ENCODE measurements at regions not wholly inside any gene's neighbourhood (a gene's known extent, or its start where the extent isn't known, plus 50 kb on each side); places are given as distances from the start of the nearest gene placed in this dataset.

- TF ChIP-seq CTCF (IDR thresholded peaks at IDR 0.05; ENCODE audit: low read depth, low read length): no peak
- no peak for DNase-seq (ENCODE audit: extremely low read depth, low read depth)
Measured at GRCh38 chr7:132677918-132678317, 101.6 kb upstream of the PLXNA4 start.

- DNase-seq (ENCODE audit: extremely low read depth, low read depth): no peak
- TF ChIP-seq CTCF (IDR thresholded peaks at IDR 0.05; ENCODE audit: low read depth, low read length): no peak
Measured at GRCh38 chr7:132672200-132672990, 96.1 kb upstream of the PLXNA4 start.

- no peak for DNase-seq (ENCODE audit: extremely low read depth, low read depth)
- TF ChIP-seq CTCF (IDR thresholded peaks at IDR 0.05; ENCODE audit: low read depth, low read length): no peak
Measured at GRCh38 chr7:132666774-132667172, 90.5 kb upstream of the PLXNA4 start.

GRCh38 chr7:132666071-132666773 is 90.0 kb upstream of the PLXNA4 start:
- TF ChIP-seq CTCF (IDR thresholded peaks at IDR 0.05; ENCODE audit: low read depth, low read length): no peak
- no peak for DNase-seq (ENCODE audit: extremely low read depth, low read depth)

GRCh38 chr7:132656846-132657776 is 80.8 kb upstream of the PLXNA4 start:
- no peak for DNase-seq (ENCODE audit: extremely low read depth, low read depth)
- TF ChIP-seq CTCF (IDR thresholded peaks at IDR 0.05; ENCODE audit: low read depth, low read length): peak; percentile 37

GRCh38 chr7:132656341-132656740 is 80.1 kb upstream of the PLXNA4 start:
- no peak for DNase-seq (ENCODE audit: extremely low read depth, low read depth)
- no peak for TF ChIP-seq CTCF (IDR thresholded peaks at IDR 0.05; ENCODE audit: low read depth, low read length)
